ENCODE measurements at regions not wholly inside any gene's neighbourhood (a gene's known extent, or its start where the extent isn't known, plus 50 kb on each side); places are given as distances from the start of the nearest gene placed in this dataset.
"Not testable (repeated sequence)": the region's sequence is repeated elsewhere in the genome, so short reads cannot be mapped to it uniquely, and the experiment has no call there.

- Histone ChIP-seq H3K27ac (ENCODE audit: low read depth, low read length) (no peak overlapping the region), H3K36me3 (ENCODE audit: control insufficient read depth in 1 of 2, insufficient read depth in 2 of 2, low read length in 2 of 2) (no peaks in the 10 kb centered on the region), H3K4me1 (ENCODE audit: control insufficient read depth in 1 of 2, insufficient read depth in 2 of 2, low read length in 2 of 2) (no peaks in the 10 kb centered on the region), H3K9ac (ENCODE audit: low read depth in 1 of 2, low read length in 2 of 2) (no peak overlapping the region), H3K27me3 (ENCODE audit: control insufficient read depth in 1 of 2, insufficient read depth in 2 of 2, low read length in 2 of 2) (no peaks in the 10 kb centered on the region), H3K9me3 (ENCODE audit: control insufficient read depth in 1 of 2, low read length in 2 of 2) (no peaks in the 10 kb centered on the region), H3K4me3 (ENCODE audit: low read depth in 1 of 2, low read length in 2 of 2) (no peak overlapping the region)
Observed at GRCh38 chr3:153760948-153761347, 360.2 kb upstream of the ARHGEF26 start.

GRCh38 chr3:153762411-153763235, 358.6 kb upstream of the ARHGEF26 start:
- H3K4me3 ChIP-seq (ENCODE audit: low read depth in 1 of 2, low read length in 2 of 2) = no peak overlapping the region
- no peaks in the 10 kb centered on the region for H3K27me3 ChIP-seq (ENCODE audit: control insufficient read depth in 1 of 2, insufficient read depth in 2 of 2, low read length in 2 of 2)
- no peak overlapping the region for H3K27ac ChIP-seq (ENCODE audit: low read depth, low read length)
- no peaks in the 10 kb centered on the region for H3K36me3 ChIP-seq (ENCODE audit: control insufficient read depth in 1 of 2, insufficient read depth in 2 of 2, low read length in 2 of 2)
- no peaks in the 10 kb centered on the region for H3K9me3 ChIP-seq (ENCODE audit: control insufficient read depth in 1 of 2, low read length in 2 of 2)
- H3K9ac ChIP-seq (ENCODE audit: low read depth in 1 of 2, low read length in 2 of 2) = no peak overlapping the region
- H3K4me1 ChIP-seq (ENCODE audit: control insufficient read depth in 1 of 2, insufficient read depth in 2 of 2, low read length in 2 of 2) = no peaks in the 10 kb centered on the region

- no peak overlapping the region for H3K9ac ChIP-seq (ENCODE audit: low read depth in 1 of 2, low read length in 2 of 2)
- no peaks in the 10 kb centered on the region for H3K27me3 ChIP-seq (ENCODE audit: control insufficient read depth in 1 of 2, insufficient read depth in 2 of 2, low read length in 2 of 2)
- no peak overlapping the region for H3K4me3 ChIP-seq (ENCODE audit: low read depth in 1 of 2, low read length in 2 of 2)
- no peaks in the 10 kb centered on the region for H3K9me3 ChIP-seq (ENCODE audit: control insufficient read depth in 1 of 2, low read length in 2 of 2)
- H3K4me1 ChIP-seq (ENCODE audit: control insufficient read depth in 1 of 2, insufficient read depth in 2 of 2, low read length in 2 of 2) = no peaks in the 10 kb centered on the region
- no peak overlapping the region for H3K27ac ChIP-seq (ENCODE audit: low read depth, low read length)
- no peaks in the 10 kb centered on the region for H3K36me3 ChIP-seq (ENCODE audit: control insufficient read depth in 1 of 2, insufficient read depth in 2 of 2, low read length in 2 of 2)
Observed at GRCh38 chr3:153767601-153768560, 353.3 kb upstream of the ARHGEF26 start.

- Histone ChIP-seq H3K4me3 (ENCODE audit: low read depth in 1 of 2, low read length in 2 of 2) (no peak overlapping the region), H3K9me3 (ENCODE audit: control insufficient read depth in 1 of 2, low read length in 2 of 2) (no peaks in the 10 kb centered on the region), H3K27me3 (ENCODE audit: control insufficient read depth in 1 of 2, insufficient read depth in 2 of 2, low read length in 2 of 2) (no peaks in the 10 kb centered on the region), H3K27ac (ENCODE audit: low read depth, low read length) (no peak overlapping the region), H3K4me1 (ENCODE audit: control insufficient read depth in 1 of 2, insufficient read depth in 2 of 2, low read length in 2 of 2) (no peaks in the 10 kb centered on the region), H3K9ac (ENCODE audit: low read depth in 1 of 2, low read length in 2 of 2) (no peak overlapping the region), H3K36me3 (ENCODE audit: control insufficient read depth in 1 of 2, insufficient read depth in 2 of 2, low read length in 2 of 2) (no peaks in the 10 kb centered on the region)
Observed at GRCh38 chr3:153768561-153769469, 352.4 kb upstream of the ARHGEF26 start.

GRCh38 chr3:153783106-153783505, 338.1 kb upstream of the ARHGEF26 start:
- Histone ChIP-seq H3K4me1 (ENCODE audit: control insufficient read depth in 1 of 2, insufficient read depth in 2 of 2, low read length in 2 of 2) (no peaks in the 10 kb centered on the region), H3K9me3 (ENCODE audit: control insufficient read depth in 1 of 2, low read length in 2 of 2) (no peaks in the 10 kb centered on the region), H3K36me3 (ENCODE audit: control insufficient read depth in 1 of 2, insufficient read depth in 2 of 2, low read length in 2 of 2) (no peaks in the 10 kb centered on the region), H3K27me3 (ENCODE audit: control insufficient read depth in 1 of 2, insufficient read depth in 2 of 2, low read length in 2 of 2) (no peaks in the 10 kb centered on the region), H3K4me3 (ENCODE audit: low read depth in 1 of 2, low read length in 2 of 2) (no peak overlapping the region), H3K27ac (ENCODE audit: low read depth, low read length) (no peak overlapping the region), H3K9ac (ENCODE audit: low read depth in 1 of 2, low read length in 2 of 2) (no peak overlapping the region)

GRCh38 chr3:153783741-153784480, 337.3 kb upstream of the ARHGEF26 start:
- H3K9me3 ChIP-seq (ENCODE audit: control insufficient read depth in 1 of 2, low read length in 2 of 2) = no peaks in the 10 kb centered on the region
- no peaks in the 10 kb centered on the region for H3K27me3 ChIP-seq (ENCODE audit: control insufficient read depth in 1 of 2, insufficient read depth in 2 of 2, low read length in 2 of 2)
- no peak overlapping the region for H3K4me3 ChIP-seq (ENCODE audit: low read depth in 1 of 2, low read length in 2 of 2)
- no peaks in the 10 kb centered on the region for H3K36me3 ChIP-seq (ENCODE audit: control insufficient read depth in 1 of 2, insufficient read depth in 2 of 2, low read length in 2 of 2)
- H3K27ac ChIP-seq (ENCODE audit: low read depth, low read length) = no peak overlapping the region
- H3K4me1 ChIP-seq (ENCODE audit: control insufficient read depth in 1 of 2, insufficient read depth in 2 of 2, low read length in 2 of 2) = no peaks in the 10 kb centered on the region
- H3K9ac ChIP-seq (ENCODE audit: low read depth in 1 of 2, low read length in 2 of 2) = no peak overlapping the region

- H3K27ac ChIP-seq (ENCODE audit: low read depth, low read length) = no peak overlapping the region
- H3K36me3 ChIP-seq (ENCODE audit: control insufficient read depth in 1 of 2, insufficient read depth in 2 of 2, low read length in 2 of 2) = no peaks in the 10 kb centered on the region
- no peaks in the 10 kb centered on the region for H3K9me3 ChIP-seq (ENCODE audit: control insufficient read depth in 1 of 2, low read length in 2 of 2)
- no peaks in the 10 kb centered on the region for H3K4me1 ChIP-seq (ENCODE audit: control insufficient read depth in 1 of 2, insufficient read depth in 2 of 2, low read length in 2 of 2)
- H3K4me3 ChIP-seq (ENCODE audit: low read depth in 1 of 2, low read length in 2 of 2) = no peak overlapping the region
- no peak overlapping the region for H3K9ac ChIP-seq (ENCODE audit: low read depth in 1 of 2, low read length in 2 of 2)
- H3K27me3 ChIP-seq (ENCODE audit: control insufficient read depth in 1 of 2, insufficient read depth in 2 of 2, low read length in 2 of 2) = no peaks in the 10 kb centered on the region
Observed at GRCh38 chr3:153785901-153786300, 335.3 kb upstream of the ARHGEF26 start.

GRCh38 chr3:153789380-153789779, 331.8 kb upstream of the ARHGEF26 start:
- H3K27ac ChIP-seq (ENCODE audit: low read depth, low read length) = no peak overlapping the region
- no peaks in the 10 kb centered on the region for H3K4me1 ChIP-seq (ENCODE audit: control insufficient read depth in 1 of 2, insufficient read depth in 2 of 2, low read length in 2 of 2)
- no peaks in the 10 kb centered on the region for H3K36me3 ChIP-seq (ENCODE audit: control insufficient read depth in 1 of 2, insufficient read depth in 2 of 2, low read length in 2 of 2)
- no peaks in the 10 kb centered on the region for H3K9me3 ChIP-seq (ENCODE audit: control insufficient read depth in 1 of 2, low read length in 2 of 2)
- no peak overlapping the region for H3K4me3 ChIP-seq (ENCODE audit: low read depth in 1 of 2, low read length in 2 of 2)
- H3K9ac ChIP-seq (ENCODE audit: low read depth in 1 of 2, low read length in 2 of 2) = no peak overlapping the region
- H3K27me3 ChIP-seq (ENCODE audit: control insufficient read depth in 1 of 2, insufficient read depth in 2 of 2, low read length in 2 of 2) = no peaks in the 10 kb centered on the region

GRCh38 chr3:153797056-153797455, 324.1 kb upstream of the ARHGEF26 start:
- not testable (repeated sequence) for H3K4me1 ChIP-seq (ENCODE audit: control insufficient read depth in 1 of 2, insufficient read depth in 2 of 2, low read length in 2 of 2); H3K27me3 ChIP-seq (ENCODE audit: control insufficient read depth in 1 of 2, insufficient read depth in 2 of 2, low read length in 2 of 2); H3K36me3 ChIP-seq (ENCODE audit: control insufficient read depth in 1 of 2, insufficient read depth in 2 of 2, low read length in 2 of 2); H3K4me3 ChIP-seq (ENCODE audit: low read depth in 1 of 2, low read length in 2 of 2); H3K9ac ChIP-seq (ENCODE audit: low read depth in 1 of 2, low read length in 2 of 2); H3K9me3 ChIP-seq (ENCODE audit: control insufficient read depth in 1 of 2, low read length in 2 of 2); H3K27ac ChIP-seq (ENCODE audit: low read depth, low read length)
